ENCODE measurements at regions not wholly inside any gene's neighbourhood (a gene's known extent, or its start where the extent isn't known, plus 50 kb on each side); places are given as distances from the start of the nearest gene placed in this dataset.
"Not testable (repeated sequence)": the region's sequence is repeated elsewhere in the genome, so short reads cannot be mapped to it uniquely, and the experiment has no call there.

GRCh38 chr3:139113231-139113992 lies 68.7 kb upstream of the PRR23C start:
- no peaks in the 10 kb centered on the region for H3K36me3 ChIP-seq (ENCODE audit: control insufficient read depth, insufficient read depth, low read length)
- DNase-seq (ENCODE audit: low read depth, low spot score): no peak
- peak overlapping the region; percentile 58; the same call in 1 of the 2 replicates for H3K27ac ChIP-seq (ENCODE audit: low read length)
- peaks cover 28% of the 10 kb centered on the region for H3K4me1 ChIP-seq (ENCODE audit: control insufficient read depth, insufficient read depth, low read length)
- TF ChIP-seq SIN3A (IDR thresholded peaks at IDR 0.05; ENCODE audit: borderline replicate concordance, insufficient read depth, low read depth, low read length): no peak
- peak; percentile 57 for TF ChIP-seq CTCF (IDR thresholded peaks at IDR 0.05)
- ATAC-seq: peak; percentile 15
- in situ Hi-C loops (cut with HindIII; ENCODE audit: low pct_unique_long_range_greater_than_20kb, low sequenced_read_pairs) (no loop called here), intact Hi-C loops (cut with micrococcal nuclease; ENCODE audit: unreplicated experiment) (loop anchor here (2.0 to 5.0 kb wide), 2 partner anchors 89 to 215 kb away; no protein-coding TSS in a partner anchor)
- no peaks in the 10 kb centered on the region for H3K27me3 ChIP-seq (ENCODE audit: control insufficient read depth, insufficient read depth, low read length)
- H3K4me3 ChIP-seq (ENCODE audit: low read depth in 2 of 2, low read length in 2 of 2): no peak overlapping the region
- no peaks in the 10 kb centered on the region for H3K9me3 ChIP-seq (ENCODE audit: control insufficient read depth, insufficient read depth, low read depth, low read length)
- no TSS peak for BruUV-seq (replicated peaks)
- POLR2A ChIA-PET: no interaction called here
- CTCF ChIA-PET: no interaction called here

GRCh38 chr3:139113993-139114375 lies 69.3 kb upstream of the PRR23C start:
- Histone ChIP-seq H3K9me3 (ENCODE audit: control insufficient read depth, insufficient read depth, low read depth, low read length) (no peaks in the 10 kb centered on the region), H3K4me1 (ENCODE audit: control insufficient read depth, insufficient read depth, low read length) (peaks cover 28% of the 10 kb centered on the region), H3K27me3 (ENCODE audit: control insufficient read depth, insufficient read depth, low read length) (no peaks in the 10 kb centered on the region), H3K4me3 (ENCODE audit: low read depth in 2 of 2, low read length in 2 of 2) (no peak overlapping the region), H3K36me3 (ENCODE audit: control insufficient read depth, insufficient read depth, low read length) (no peaks in the 10 kb centered on the region), H3K27ac (ENCODE audit: low read length) (peak overlapping the region; percentile 58; the same call in 1 of the 2 replicates)
- intact Hi-C loops (cut with micrococcal nuclease; ENCODE audit: unreplicated experiment) (loop anchor here (2.0 to 5.0 kb wide), 2 partner anchors 88 to 215 kb away; no protein-coding TSS in a partner anchor), in situ Hi-C loops (cut with HindIII; ENCODE audit: low pct_unique_long_range_greater_than_20kb, low sequenced_read_pairs) (no loop called here)
- CTCF ChIA-PET: no interaction called here
- DNase-seq (ENCODE audit: low read depth, low spot score) (no peak), ATAC-seq (no peak)
- no TSS peak for BruUV-seq (replicated peaks)
- POLR2A ChIA-PET: no interaction called here
- no peak for TF ChIP-seq SIN3A (IDR thresholded peaks at IDR 0.05; ENCODE audit: borderline replicate concordance, insufficient read depth, low read depth, low read length)
- no peak for TF ChIP-seq TCF7L2 (IDR thresholded peaks at IDR 0.05; ENCODE audit: low read depth, low read length)
- TF ChIP-seq REST (IDR thresholded peaks at IDR 0.05; ENCODE audit: insufficient read depth in 1 of 2, low read depth in 2 of 2, low read length in 1 of 2): no peak
- TF ChIP-seq CTCF (IDR thresholded peaks at IDR 0.05): no peak
- TF ChIP-seq POLR2AphosphoS5 (IDR thresholded peaks at IDR 0.05; ENCODE audit: low read depth, low read length): no peak

GRCh38 chr3:139116631-139117030 lies 71.9 kb upstream of the PRR23C start:
- H3K4me3 ChIP-seq (ENCODE audit: low read depth in 2 of 2, low read length in 2 of 2); H3K9me3 ChIP-seq (ENCODE audit: control insufficient read depth, insufficient read depth, low read depth, low read length); in situ Hi-C loops (cut with HindIII; ENCODE audit: low pct_unique_long_range_greater_than_20kb, low sequenced_read_pairs); intact Hi-C loops (cut with micrococcal nuclease; ENCODE audit: unreplicated experiment); H3K36me3 ChIP-seq (ENCODE audit: control insufficient read depth, insufficient read depth, low read length); POLR2A ChIA-PET; BruUV-seq (replicated peaks); DNase-seq (ENCODE audit: low read depth, low spot score); H3K27me3 ChIP-seq (ENCODE audit: control insufficient read depth, insufficient read depth, low read length); CTCF ChIA-PET: not testable (repeated sequence)
- Histone ChIP-seq H3K4me1 (ENCODE audit: control insufficient read depth, insufficient read depth, low read length) (peaks cover 37% of the 10 kb centered on the region), H3K27ac (ENCODE audit: low read length) (peak overlapping the region; percentile 72)
- peak; percentile 14 for ATAC-seq

Measured in Panc1 (cell line).